ENCODE measurements at regions not wholly inside any gene's neighbourhood (a gene's known extent, or its start where the extent isn't known, plus 50 kb on each side); places are given as distances from the start of the nearest gene placed in this dataset.
"Not testable (repeated sequence)": the region's sequence is repeated elsewhere in the genome, so short reads cannot be mapped to it uniquely, and the experiment has no call there.

GRCh38 chr5:108686676-108687075, 61.0 kb upstream of the FER start:
- 43% methylated on average over 1 of the region's 1 CpG for WGBS (ENCODE audit: insufficient coverage, low coverage, low lambda C conversion rate, missing lambda C conversion rate)
- intact Hi-C loops (cut with DNase I), result no loop called here
- Histone ChIP-seq H3K4me1 (peaks cover 0 to under 1% (median 0%) of the 10 kb centered on the region in 4 donors), H3K4me3 (no peak overlapping the region), H3K9me3 (no peaks in the 10 kb centered on the region), H3K27ac (no peak overlapping the region), H3K27me3 (no peaks in the 10 kb centered on the region), H3K36me3 (no peaks in the 10 kb centered on the region)
- TF ChIP-seq CTCF (IDR thresholded peaks at IDR 0.05), result no peak
- no peak for TF ChIP-seq POLR2A (IDR thresholded peaks at IDR 0.05)
- DNase-seq, result no peak
- no peak for ATAC-seq

- H3K27ac ChIP-seq; H3K4me1 ChIP-seq; H3K4me3 ChIP-seq; H3K36me3 ChIP-seq; H3K27me3 ChIP-seq; H3K9me3 ChIP-seq; intact Hi-C loops (cut with DNase I): not testable (repeated sequence)
- DNase-seq (peak; percentile 54 to 60 (median 56)), ATAC-seq (peak; percentile 57 to 76 (median 71))
- 40% methylated on average over 5 of the region's 19 CpGs for WGBS (ENCODE audit: insufficient coverage, low coverage, low lambda C conversion rate, missing lambda C conversion rate)
These were observed 62.1 kb upstream of the FER start for GRCh38 chr5:108685448-108686216.

- ATAC-seq, result peak; percentile 94 to 98 (median 96)
- Histone ChIP-seq H3K9me3 (no peaks in the 10 kb centered on the region), H3K27ac (peak overlapping the region in 1 of 3 donors; percentile 35), H3K36me3 (no peaks in the 10 kb centered on the region), H3K4me1 (peaks cover 0 to 4% (median 0%) of the 10 kb centered on the region in 4 donors), H3K4me3 (no peak overlapping the region), H3K27me3 (no peaks in the 10 kb centered on the region)
- TF ChIP-seq POLR2A (IDR thresholded peaks at IDR 0.05) (no peak), CTCF (IDR thresholded peaks at IDR 0.05) (peak; percentile 78 to 85 (median 80))
- 12% methylated on average over 5 of the region's 5 CpGs for WGBS (ENCODE audit: insufficient coverage, low coverage, low lambda C conversion rate, missing lambda C conversion rate)
- intact Hi-C loops (cut with DNase I), result no loop called here
- DNase-seq, result no peak
These were observed 66.4 kb upstream of the FER start for GRCh38 chr5:108681079-108681921.

- ATAC-seq (no peak), DNase-seq (no peak)
- Histone ChIP-seq H3K27ac (no peak overlapping the region), H3K36me3 (no peaks in the 10 kb centered on the region), H3K4me1 (peaks cover 0 to 4% (median 0%) of the 10 kb centered on the region in 4 donors), H3K9me3 (no peaks in the 10 kb centered on the region), H3K4me3 (no peak overlapping the region), H3K27me3 (no peaks in the 10 kb centered on the region)
- WGBS (ENCODE audit: insufficient coverage, low coverage, low lambda C conversion rate, missing lambda C conversion rate), result 28% methylated on average over 2 of the region's 4 CpGs
- intact Hi-C loops (cut with DNase I), result no loop called here
- TF ChIP-seq POLR2A (IDR thresholded peaks at IDR 0.05) (no peak), CTCF (IDR thresholded peaks at IDR 0.05) (no peak)
These were observed 69.6 kb upstream of the FER start for GRCh38 chr5:108678091-108678490.

GRCh38 chr5:108675736-108676135, 72.0 kb upstream of the FER start:
- DNase-seq (no peak), ATAC-seq (no peak)
- 88% methylated on average over 5 of the region's 5 CpGs for WGBS (ENCODE audit: insufficient coverage, low coverage, low lambda C conversion rate, missing lambda C conversion rate)
- H3K4me1 ChIP-seq, result no peaks in the 10 kb centered on the region
- H3K27ac ChIP-seq, result no peak overlapping the region
- no peak overlapping the region for H3K4me3 ChIP-seq
- no peaks in the 10 kb centered on the region for H3K36me3 ChIP-seq
- intact Hi-C loops (cut with DNase I), result no loop called here
- H3K27me3 ChIP-seq, result no peaks in the 10 kb centered on the region
- TF ChIP-seq CTCF (IDR thresholded peaks at IDR 0.05) (no peak), POLR2A (IDR thresholded peaks at IDR 0.05) (no peak)
- no peaks in the 10 kb centered on the region for H3K9me3 ChIP-seq

All from right lobe of liver (tissue), 6 donors.